MM.1S (cell line): ENCODE measurements at regions not wholly inside any gene's neighbourhood (a gene's known extent, or its start where the extent isn't known, plus 50 kb on each side); places are given as distances from the start of the nearest gene placed in this dataset.

ENCODE experiments used
- CTCF ChIP-seq: fragments of 300-600 bp; sonication (generic); IDR thresholded peaks from 2 replicates; pipeline ENCODE4 v1.5.1; 2016; ENCODE audit warnings: antibody characterized with exemption, low read length, mixed read lengths
- EZH2 ChIP-seq: fragments of 300-600 bp; sonication (generic); optimal IDR thresholded peaks from 2 replicates; pipeline ENCODE3; 2017; ENCODE audit warnings: low read depth, mild to moderate bottlenecking, antibody characterized with exemption, low read length, mixed read lengths
- EZH2phosphoT487 ChIP-seq: fragments of 300-600 bp; sonication (generic); IDR thresholded peaks from 2 replicates; pipeline ENCODE4 v1.6.1; 2018; ENCODE audit warnings: antibody characterized with exemption, low read length

- TF ChIP-seq CTCF, result no peak
- TF ChIP-seq EZH2, result no peak
- TF ChIP-seq EZH2phosphoT487, result no peak
Observed at GRCh38 chr12:39070775-39071174, 165.4 kb upstream of the CPNE8 start.
